HCT116 (cell line): ENCODE measurements at regions not wholly inside any gene's neighbourhood (a gene's known extent, or its start where the extent isn't known, plus 50 kb on each side); places are given as distances from the start of the nearest gene placed in this dataset.

Experiments
- ATAC-seq: fragments of 200-7000 bp; cut with Tn5 transposase; 2 replicates; pipeline ENCODE4 v1.9.1; 2020; ENCODE audit warnings: mild to moderate bottlenecking, moderate library complexity
- BruUV-seq: library from RNA; stranded (reverse); fragments of 400-500 nt; replicated peaks from 2 replicates; lab custom pipeline; 2021; lab: Mats Ljungman, UMichigan
- CTCF ChIA-PET: fragments of 300-600 bp; sonication (Branson Sonifier 250); formaldehyde crosslinking; loops from one replicate; lab custom pipeline; 2021; ENCODE audit warnings: antibody characterized with exemption; lab: Charles Lee
- POLR2A ChIA-PET: fragments of 300-600, 350-600 bp; sonication (Branson Sonifier 250); formaldehyde crosslinking; loops from one replicate; lab custom pipeline; 2021; ENCODE audit warnings: antibody characterized with exemption; lab: Charles Lee
- RAD21 ChIA-PET, 2 experiments: fragments of 300-600 bp; sonication (Branson Sonifier 250); formaldehyde crosslinking; loops; one replicate each; lab custom pipeline; 2023; ENCODE audit warnings: low total read pairs in 2 of 2; ENCODE audit not compliant: uncharacterized antibody in 2 of 2, unreplicated experiment in 2 of 2, low non-redundant PET in 1 of 2; lab: Charles Lee
- DNase-seq: peaks from one replicate; pipeline ENCODE4 v3.0.0-alpha.2; 2010; ENCODE audit warnings: low read depth, low spot score
- H2AFZ ChIP-seq: fragments of 200-600 bp; shearing (Covaris generic), sonication (generic); 2 replicates; pipeline ENCODE4 v1.6.1; 2017; ENCODE audit warnings: low read depth, mixed run types, mixed read lengths, antibody characterized with exemption, low read length; ENCODE audit not compliant: poor library complexity, severe bottlenecking
- H3K27ac ChIP-seq: 2 replicates; pipeline ENCODE4 v1.5.1; 2012; ENCODE audit warnings: low read depth, low read length
- H3K27me3 ChIP-seq: fragments of 200-600 bp; sonication (generic); 2 replicates; pipeline ENCODE4 v1.6.1; 2016; ENCODE audit warnings: mixed run types, low read length, mixed read lengths; ENCODE audit not compliant: insufficient read depth
- H3K36me3 ChIP-seq, 2 experiments: fragments of 200-500 bp in 1 of 2; fragments of 200-600 bp in 1 of 2; sonication (Bioruptor generic) in 1 of 2; sonication (generic) in 1 of 2; 2 replicates each; pipeline versions ENCODE4 v1.5.1 to v1.6.1; 2014 to 2016; ENCODE audit warnings: low read length in 2 of 2, inconsistent platforms in 1 of 2, mixed read lengths in 1 of 2, mixed run types in 1 of 2; ENCODE audit not compliant: insufficient read depth in 2 of 2, control insufficient read depth in 1 of 2
- H3K4me1 ChIP-seq, 2 experiments: fragments of 200-600 bp in 1 of 2; sonication (generic) in 1 of 2; 2 replicates each; pipeline versions ENCODE4 v1.5.1 to v1.6.1; 2012 to 2017; ENCODE audit warnings: low read length in 2 of 2, inconsistent platforms in 1 of 2, mild to moderate bottlenecking in 1 of 2, mixed read lengths in 1 of 2, mixed run types in 1 of 2, moderate library complexity in 1 of 2; ENCODE audit not compliant: insufficient read depth in 2 of 2, control insufficient read depth in 1 of 2
- H3K4me2 ChIP-seq: fragments of 200-600 bp; sonication (generic); 2 replicates; pipeline ENCODE4 v1.6.1; 2017; ENCODE audit warnings: mixed run types, low read length, mixed read lengths
- H3K4me3 ChIP-seq, 2 experiments: fragments of 200-600 bp in 1 of 2; sonication (generic) in 1 of 2; replicated peaks in 1 of 2; 2 replicates each; pipeline ENCODE4 v1.5.1; 2011 to 2016; ENCODE audit warnings: low read length in 2 of 2, control low read depth in 1 of 2, low read depth in 1 of 2, mild to moderate bottlenecking in 1 of 2, mixed read lengths in 1 of 2, mixed run types in 1 of 2
- H3K79me2 ChIP-seq: fragments of 200-600 bp; sonication (generic); 2 replicates; pipeline ENCODE4 v1.6.1; 2017; ENCODE audit warnings: mild to moderate bottlenecking, mixed run types, low read length, moderate library complexity, mixed read lengths; ENCODE audit not compliant: insufficient read depth
- H3K9ac ChIP-seq: fragments of 200-600 bp; sonication (generic); 2 replicates; pipeline ENCODE4 v1.6.1; 2016; ENCODE audit warnings: low read length, mixed read lengths
- H3K9me2 ChIP-seq: fragments of 200-600 bp; sonication (generic), shearing (Covaris generic); 2 replicates; pipeline ENCODE4 v1.6.1; 2017; ENCODE audit warnings: mixed run types, mild to moderate bottlenecking, moderate library complexity; ENCODE audit not compliant: insufficient read depth
- H3K9me3 ChIP-seq, 2 experiments: fragments of 200-500 bp in 1 of 2; fragments of 200-600 bp in 1 of 2; sonication (Bioruptor generic) in 1 of 2; sonication (generic) in 1 of 2; 2 replicates each; pipeline ENCODE4 v1.6.1; 2014 to 2017; ENCODE audit warnings: low read length in 2 of 2, mixed read lengths in 2 of 2, inconsistent platforms in 1 of 2, low read depth in 1 of 2, mild to moderate bottlenecking in 1 of 2, mixed run types in 1 of 2, moderate library complexity in 1 of 2; ENCODE audit not compliant: control insufficient read depth in 1 of 2, insufficient read depth in 1 of 2
- H4K20me1 ChIP-seq: fragments of 200-600 bp; sonication (generic), shearing (Covaris generic); 2 replicates; pipeline ENCODE4 v1.6.1; 2017; ENCODE audit warnings: mixed run types, mild to moderate bottlenecking, moderate library complexity; ENCODE audit not compliant: insufficient read depth
- CBX3 ChIP-seq: IDR thresholded peaks from 2 replicates; pipeline ENCODE4 v1.6.1; 2012; ENCODE audit warnings: low read depth
- EZH2phosphoT487 ChIP-seq: fragments of 200-600 bp; IDR thresholded peaks from 2 replicates; pipeline ENCODE4 v1.6.1; 2018; ENCODE audit warnings: antibody characterized with exemption, borderline replicate concordance
- FOSL1 ChIP-seq: IDR thresholded peaks from 2 replicates; pipeline ENCODE4 v1.6.1; 2012; ENCODE audit warnings: low read depth
- TCF7L2 ChIP-seq: IDR thresholded peaks from 2 replicates; pipeline ENCODE4 v1.7.0; 2011; ENCODE audit warnings: borderline replicate concordance, inconsistent platforms; ENCODE audit not compliant: insufficient read depth, insufficient read length; ENCODE audit errors: extremely low read depth
- YY1 ChIP-seq: IDR thresholded peaks from 2 replicates; pipeline ENCODE4 v1.6.1; 2011; ENCODE audit warnings: low read length, low read depth, moderate library complexity, mild to moderate bottlenecking; ENCODE audit not compliant: insufficient replicate concordance; ENCODE audit errors: extremely low read depth
- ZBTB33 ChIP-seq: IDR thresholded peaks from 2 replicates; pipeline ENCODE4 v1.6.1; 2011; ENCODE audit warnings: mild to moderate bottlenecking, low read length, moderate library complexity; ENCODE audit not compliant: insufficient replicate concordance; ENCODE audit errors: extremely low read depth
- ZFX ChIP-seq: fragments of 450-650 bp; IDR thresholded peaks from 2 replicates; pipeline ENCODE4 v1.6.1; 2017
- ZNF274 ChIP-seq: fragments of 200-500 bp; sonication (Bioruptor generic); IDR thresholded peaks from 2 replicates; pipeline ENCODE4 v1.6.1; 2014; ENCODE audit warnings: mild to moderate bottlenecking, low read depth, low read length, inconsistent platforms
- intact Hi-C: fragments of 100-400 bp; cut with micrococcal nuclease; formaldehyde crosslinking; loops from 2 replicates; pipeline ENCODE4 v1.10.0; 2022
- TF ChIP-seq, protein P1 (sequence below): IDR thresholded peaks from 2 replicates; pipeline ENCODE4 v1.6.1; 2012; ENCODE audit warnings: low read depth

DNA sequence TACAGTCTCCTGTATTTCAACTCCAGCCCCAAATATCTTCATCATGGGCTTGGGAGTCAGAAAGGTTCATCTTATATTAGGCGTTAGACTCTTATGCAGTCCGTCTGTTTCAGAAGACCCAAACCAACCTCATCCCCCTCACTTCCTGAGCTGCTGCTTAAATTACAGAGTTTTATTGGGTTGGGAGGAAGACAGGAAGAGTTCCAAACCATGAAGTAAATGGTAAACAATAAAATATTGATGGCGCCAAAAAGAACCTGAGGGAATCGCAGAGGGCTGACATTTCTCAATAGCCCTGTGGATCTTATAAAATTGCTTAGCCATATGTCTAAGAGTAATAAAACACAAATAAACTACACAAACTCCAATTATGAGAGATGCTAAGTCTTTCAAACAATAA is 116.9 kb upstream of the C3orf80 start:
- CTCF ChIA-PET, result no interaction called here
- Histone ChIP-seq H3K4me1 (no peaks in the 10 kb centered on the region), H3K79me2 (no peaks in the 10 kb centered on the region), H3K9ac (no peak overlapping the region), H4K20me1 (no peaks in the 10 kb centered on the region), H2AFZ (no peak overlapping the region), H3K27ac (no peak overlapping the region), H3K9me3 (no peaks in the 10 kb centered on the region)
- ATAC-seq, result no peak
- POLR2A ChIA-PET, result no interaction called here
- TF ChIP-seq CBX3, result no peak
- no peak for TF ChIP-seq TCF7L2
- TF ChIP-seq YY1, result no peak
- TF ChIP-seq ZBTB33, result no peak
- no peak for TF ChIP-seq FOSL1
- TF ChIP-seq, protein P1, sequence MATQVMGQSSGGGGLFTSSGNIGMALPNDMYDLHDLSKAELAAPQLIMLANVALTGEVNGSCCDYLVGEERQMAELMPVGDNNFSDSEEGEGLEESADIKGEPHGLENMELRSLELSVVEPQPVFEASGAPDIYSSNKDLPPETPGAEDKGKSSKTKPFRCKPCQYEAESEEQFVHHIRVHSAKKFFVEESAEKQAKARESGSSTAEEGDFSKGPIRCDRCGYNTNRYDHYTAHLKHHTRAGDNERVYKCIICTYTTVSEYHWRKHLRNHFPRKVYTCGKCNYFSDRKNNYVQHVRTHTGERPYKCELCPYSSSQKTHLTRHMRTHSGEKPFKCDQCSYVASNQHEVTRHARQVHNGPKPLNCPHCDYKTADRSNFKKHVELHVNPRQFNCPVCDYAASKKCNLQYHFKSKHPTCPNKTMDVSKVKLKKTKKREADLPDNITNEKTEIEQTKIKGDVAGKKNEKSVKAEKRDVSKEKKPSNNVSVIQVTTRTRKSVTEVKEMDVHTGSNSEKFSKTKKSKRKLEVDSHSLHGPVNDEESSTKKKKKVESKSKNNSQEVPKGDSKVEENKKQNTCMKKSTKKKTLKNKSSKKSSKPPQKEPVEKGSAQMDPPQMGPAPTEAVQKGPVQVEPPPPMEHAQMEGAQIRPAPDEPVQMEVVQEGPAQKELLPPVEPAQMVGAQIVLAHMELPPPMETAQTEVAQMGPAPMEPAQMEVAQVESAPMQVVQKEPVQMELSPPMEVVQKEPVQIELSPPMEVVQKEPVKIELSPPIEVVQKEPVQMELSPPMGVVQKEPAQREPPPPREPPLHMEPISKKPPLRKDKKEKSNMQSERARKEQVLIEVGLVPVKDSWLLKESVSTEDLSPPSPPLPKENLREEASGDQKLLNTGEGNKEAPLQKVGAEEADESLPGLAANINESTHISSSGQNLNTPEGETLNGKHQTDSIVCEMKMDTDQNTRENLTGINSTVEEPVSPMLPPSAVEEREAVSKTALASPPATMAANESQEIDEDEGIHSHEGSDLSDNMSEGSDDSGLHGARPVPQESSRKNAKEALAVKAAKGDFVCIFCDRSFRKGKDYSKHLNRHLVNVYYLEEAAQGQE, result no peak
- TF ChIP-seq ZFX, result no peak
- TF ChIP-seq EZH2phosphoT487, result no peak
- no peak for TF ChIP-seq ZNF274
- TF ChIP-seq, all 23 proteins: peak for 0
- H3K4me3 ChIP-seq, result no peak overlapping the region
- no peak for DNase-seq
- no peaks in the 10 kb centered on the region for H3K36me3 ChIP-seq
- no TSS peak for BruUV-seq
- no peaks in the 10 kb centered on the region for H3K9me2 ChIP-seq
- no peak overlapping the region for H3K4me2 ChIP-seq
- RAD21 ChIA-PET, result no interaction called here
- H3K27me3 ChIP-seq, result no peaks in the 10 kb centered on the region
- intact Hi-C loops, result no loop called here
